OCI-LY7 (cell line): ENCODE measurements at regions not wholly inside any gene's neighbourhood (a gene's known extent, or its start where the extent isn't known, plus 50 kb on each side); places are given as distances from the start of the nearest gene placed in this dataset.

Source experiments
- EZH2phosphoT487 ChIP-seq: fragments of 200-600 bp; sonication (generic); IDR thresholded peaks from 2 replicates; pipeline ENCODE4 v1.6.1; 2018; ENCODE audit warnings: low read depth, borderline replicate concordance, mild to moderate bottlenecking, mixed run types, antibody characterized with exemption, low read length, moderate library complexity, mixed read lengths
- TF ChIP-seq, protein P1 (sequence below): fragments of 200-600 bp; sonication (generic); conservative IDR thresholded peaks from 2 replicates; pipeline ENCODE4 v1.5.1; 2014; ENCODE audit warnings: mild to moderate bottlenecking, antibody characterized with exemption, low read length, moderate library complexity, mixed read lengths

DNA sequence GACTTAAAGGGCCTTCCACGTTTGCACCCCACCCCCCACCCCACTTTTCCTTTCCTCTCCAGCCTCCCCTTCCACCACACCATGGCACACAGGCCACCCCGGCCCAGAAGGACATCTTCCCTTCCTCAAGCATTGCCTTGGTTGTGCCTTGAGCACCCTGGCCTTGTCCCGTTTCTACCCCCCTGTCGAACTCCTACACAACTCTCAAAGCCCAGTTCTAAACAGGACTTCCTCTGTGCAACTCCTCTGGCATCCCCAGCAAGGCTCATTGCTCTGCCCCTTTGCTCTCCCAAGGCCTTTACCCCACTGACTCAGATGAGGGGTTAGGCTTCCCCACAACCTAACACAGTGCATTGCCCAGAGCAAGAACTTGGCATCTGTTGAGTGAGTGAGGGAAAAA is 136.1 kb downstream of the HERPUD2 start:
- no peak for TF ChIP-seq EZH2phosphoT487
- TF ChIP-seq, protein P1, sequence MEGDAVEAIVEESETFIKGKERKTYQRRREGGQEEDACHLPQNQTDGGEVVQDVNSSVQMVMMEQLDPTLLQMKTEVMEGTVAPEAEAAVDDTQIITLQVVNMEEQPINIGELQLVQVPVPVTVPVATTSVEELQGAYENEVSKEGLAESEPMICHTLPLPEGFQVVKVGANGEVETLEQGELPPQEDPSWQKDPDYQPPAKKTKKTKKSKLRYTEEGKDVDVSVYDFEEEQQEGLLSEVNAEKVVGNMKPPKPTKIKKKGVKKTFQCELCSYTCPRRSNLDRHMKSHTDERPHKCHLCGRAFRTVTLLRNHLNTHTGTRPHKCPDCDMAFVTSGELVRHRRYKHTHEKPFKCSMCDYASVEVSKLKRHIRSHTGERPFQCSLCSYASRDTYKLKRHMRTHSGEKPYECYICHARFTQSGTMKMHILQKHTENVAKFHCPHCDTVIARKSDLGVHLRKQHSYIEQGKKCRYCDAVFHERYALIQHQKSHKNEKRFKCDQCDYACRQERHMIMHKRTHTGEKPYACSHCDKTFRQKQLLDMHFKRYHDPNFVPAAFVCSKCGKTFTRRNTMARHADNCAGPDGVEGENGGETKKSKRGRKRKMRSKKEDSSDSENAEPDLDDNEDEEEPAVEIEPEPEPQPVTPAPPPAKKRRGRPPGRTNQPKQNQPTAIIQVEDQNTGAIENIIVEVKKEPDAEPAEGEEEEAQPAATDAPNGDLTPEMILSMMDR: no peak
